Liver (tissue), 3 donors: ENCODE measurements at regions not wholly inside any gene's neighbourhood (a gene's known extent, or its start where the extent isn't known, plus 50 kb on each side); places are given as distances from the start of the nearest gene placed in this dataset.

Experiments
- ATF3 ChIP-seq: IDR thresholded peaks from 2 replicates; pipeline ENCODE4 v1.6.1; 2016; ENCODE audit warnings: antibody characterized with exemption
- CTCF ChIP-seq: fragments of 150-350 bp; IDR thresholded peaks from 2 replicates; pipeline ENCODE4 v1.5.1; 2017; ENCODE audit warnings: improper control_type of control experiment, low read depth, low read length; ENCODE audit not compliant: missing input control
- FOXA1 ChIP-seq: IDR thresholded peaks from 2 replicates; pipeline ENCODE4 v1.6.1; 2016; ENCODE audit warnings: antibody characterized with exemption
- MAX ChIP-seq: IDR thresholded peaks from 2 replicates; pipeline ENCODE4 v1.6.1; 2016; ENCODE audit warnings: antibody characterized with exemption
- SP1 ChIP-seq: IDR thresholded peaks from 2 replicates; pipeline ENCODE4 v1.6.1; 2018; ENCODE audit warnings: antibody characterized with exemption, mild to moderate bottlenecking
- donor health status: healthy.
- donor health status: healthy.

- TF ChIP-seq CTCF (no peak), ATF3 (no peak), FOXA1 (no peak), SP1 (no peak), MAX (no peak)
Measured at GRCh38 chr18:55685638-55686037, 97.6 kb upstream of the TCF4 start.
